HG02642 (cell line): ENCODE measurements at regions not wholly inside any gene's neighbourhood (a gene's known extent, or its start where the extent isn't known, plus 50 kb on each side); places are given as distances from the start of the nearest gene placed in this dataset.

Source experiments
- ATAC-seq: cut with Tn5 transposase; IDR thresholded peaks from one replicate; pipeline ENCODE4 v1.9.1; 2021; ENCODE audit warnings: mild to moderate bottlenecking; ENCODE audit not compliant: unreplicated experiment, poor library complexity

GRCh38 chrX:39922926-39923325 lies 174.8 kb downstream of the BCOR start:
- ATAC-seq = no peak

GRCh38 chrX:39927380-39927779 lies 170.4 kb downstream of the BCOR start:
- no peak for ATAC-seq

DNA sequence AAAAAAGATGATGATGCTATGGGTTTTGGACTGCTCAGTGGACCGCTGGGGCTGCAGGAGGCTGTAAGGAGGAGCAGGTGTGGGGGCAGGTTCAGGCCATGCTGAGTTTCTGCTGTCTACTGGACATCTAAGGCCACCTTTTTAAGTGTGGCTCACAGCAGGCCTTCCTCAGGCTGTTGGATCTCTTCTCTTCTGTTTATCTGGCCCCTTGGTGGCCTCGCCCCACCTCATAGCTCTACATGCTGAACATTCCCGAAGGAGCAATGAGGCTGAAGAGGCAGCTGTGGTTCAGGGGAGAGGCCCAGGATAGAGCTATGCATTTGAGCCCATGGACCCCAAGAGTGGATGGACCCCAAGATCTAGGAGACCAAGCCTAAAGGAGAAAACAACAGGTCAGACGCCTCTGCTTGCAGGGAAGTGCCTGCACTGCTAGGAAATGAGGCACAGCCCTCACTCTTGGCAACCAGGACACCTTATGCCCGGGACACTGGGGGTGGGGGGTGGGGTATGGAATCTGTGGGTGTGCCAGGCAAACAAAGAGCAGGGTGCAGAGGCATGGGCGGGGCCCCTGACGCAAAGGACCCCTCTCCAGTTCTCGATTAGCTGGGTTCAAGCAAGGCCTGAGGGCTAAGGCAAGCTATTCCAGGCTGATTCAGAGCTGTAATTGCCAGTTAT lies 168.9 kb downstream of the BCOR start:
- no peak for ATAC-seq

GRCh38 chrX:39929379-39930025 lies 168.3 kb downstream of the BCOR start:
- no peak for ATAC-seq

DNA sequence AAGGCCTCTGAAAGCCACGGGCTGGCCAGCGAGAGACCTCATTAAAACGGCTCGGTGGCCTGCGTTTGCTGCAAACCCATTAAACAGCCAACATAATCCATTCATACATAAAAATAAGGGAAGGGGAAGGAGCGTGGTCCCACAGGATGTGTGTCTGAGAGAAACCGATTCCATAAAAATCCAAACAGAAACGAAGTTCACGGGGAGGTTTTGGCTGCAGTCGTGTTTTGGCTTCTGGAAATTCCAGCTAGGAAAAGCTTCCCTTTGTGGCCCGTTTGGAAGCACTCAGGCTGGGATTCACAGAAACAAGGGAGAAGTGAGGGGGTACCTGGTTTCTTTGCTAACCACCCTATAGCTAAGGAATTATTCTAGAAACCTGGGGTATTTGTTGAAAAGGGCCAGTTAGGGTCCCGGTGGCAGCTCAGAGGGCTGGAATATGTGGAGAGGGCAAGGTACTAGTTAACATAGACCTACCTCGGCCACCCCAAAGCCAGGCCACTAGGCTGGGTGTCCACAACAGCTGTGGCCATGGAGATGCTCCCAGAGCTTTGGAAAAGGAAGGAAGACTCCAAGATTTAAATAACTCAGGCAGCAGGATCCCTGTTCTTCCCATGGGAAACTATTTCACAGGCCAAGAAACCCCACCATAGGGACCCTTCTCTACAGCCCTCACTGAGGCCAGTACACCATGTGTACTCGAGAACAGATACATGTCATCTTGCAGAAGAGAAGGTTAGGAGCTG lies 166.8 kb downstream of the BCOR start:
- no peak for ATAC-seq

DNA sequence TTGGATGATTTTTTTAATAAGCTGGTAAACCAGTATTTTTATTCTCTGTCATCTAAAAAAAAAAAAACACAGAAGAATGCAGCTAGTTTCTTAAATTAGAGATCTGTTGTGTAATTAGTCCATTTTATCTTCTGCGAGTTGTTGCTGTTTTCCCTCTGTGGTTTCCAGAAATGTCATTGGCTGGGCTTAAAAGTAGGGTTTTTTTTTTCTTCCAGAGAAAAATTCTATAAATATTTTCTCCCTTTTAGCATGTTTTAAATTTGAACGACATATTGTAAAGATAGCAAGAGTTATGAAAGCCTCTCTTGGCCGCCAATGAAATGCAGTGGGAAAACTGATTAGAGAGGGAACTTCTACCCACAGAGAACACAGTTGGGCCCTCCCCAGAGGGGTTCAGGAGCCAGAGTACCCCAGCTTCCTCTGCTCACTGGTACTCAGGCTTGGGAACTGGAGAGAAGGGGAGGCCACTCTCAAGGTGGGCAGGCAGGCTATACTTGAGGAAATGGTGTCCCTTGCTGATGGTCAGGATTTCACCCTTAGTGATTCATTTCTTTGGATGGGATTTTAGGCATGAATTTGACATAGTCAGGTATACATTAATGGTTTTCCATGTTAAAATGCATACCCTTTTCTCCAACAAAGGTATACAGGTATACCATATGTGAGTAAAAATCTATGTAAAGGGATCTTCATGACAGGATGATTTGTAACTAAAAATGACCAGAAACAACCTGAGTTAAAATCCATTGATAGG lies 166.1 kb downstream of the BCOR start:
- ATAC-seq = no peak

- ATAC-seq = no peak
Measured at GRCh38 chrX:39935411-39936064, 162.2 kb downstream of the BCOR start.

DNA sequence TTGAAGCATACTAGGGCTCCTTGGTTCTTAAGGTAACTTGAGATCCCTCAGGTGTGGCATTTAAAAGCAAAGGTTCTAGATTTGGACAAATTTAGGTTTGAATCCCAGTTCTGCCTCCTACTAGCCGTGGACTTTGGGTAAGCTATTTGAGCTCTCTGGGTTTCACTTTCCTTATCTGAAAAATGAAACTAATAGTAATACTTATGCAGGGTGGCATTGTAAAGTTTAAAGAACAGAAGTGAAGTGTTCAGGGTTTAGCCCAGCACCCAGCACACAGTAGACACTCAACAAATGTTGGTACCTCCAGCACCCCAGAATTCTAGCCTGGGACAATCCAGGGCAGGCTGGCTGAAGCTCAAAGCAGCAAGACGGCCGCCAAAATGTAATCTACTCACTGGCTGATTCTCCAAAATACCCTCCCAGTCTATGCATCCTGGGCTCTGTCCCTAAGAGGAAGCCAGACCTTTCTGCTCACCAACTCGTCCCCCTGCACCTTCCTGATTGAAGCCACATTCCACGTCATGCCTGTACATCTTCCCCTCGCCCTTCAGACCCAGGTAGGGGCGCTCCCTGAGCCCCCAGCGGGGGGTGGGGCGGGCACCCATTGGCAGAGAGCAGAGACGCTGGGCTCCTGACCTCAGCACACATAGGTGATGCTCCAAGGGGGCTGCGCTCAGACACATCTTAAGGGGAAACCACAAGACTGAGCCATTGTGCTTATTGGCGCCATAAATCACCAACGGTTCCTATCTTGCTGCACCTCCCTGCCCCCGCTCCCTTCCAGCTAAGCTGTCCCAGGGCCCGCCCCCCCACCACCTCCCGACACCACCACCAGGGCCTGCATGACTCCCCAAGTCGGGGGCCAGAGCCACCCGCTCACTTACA lies 160.6 kb downstream of the BCOR start:
- ATAC-seq = peak; percentile 75

DNA sequence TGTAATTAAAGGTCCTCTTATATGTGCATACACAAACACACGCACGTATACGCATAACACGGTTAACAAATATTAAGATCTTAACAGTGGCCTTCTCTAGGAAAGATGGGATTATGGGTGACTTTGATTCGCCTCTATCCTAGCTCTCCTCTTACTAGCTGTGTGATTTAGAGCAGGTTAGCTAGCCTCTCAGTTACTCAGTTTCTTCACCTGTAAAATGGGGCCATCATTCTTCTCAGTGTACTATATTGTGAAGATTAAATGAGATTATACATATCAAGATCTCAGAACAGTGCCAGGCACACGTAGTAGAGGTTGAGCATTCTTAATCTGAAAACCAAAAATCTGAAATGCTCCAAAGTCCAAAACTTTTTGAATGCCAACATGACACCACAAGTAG lies 159.3 kb downstream of the BCOR start:
- ATAC-seq = no peak

GRCh38 chrX:39939678-39940077 lies 158.1 kb downstream of the BCOR start:
- ATAC-seq = no peak

- ATAC-seq = no peak
Measured at GRCh38 chrX:39941332-39941920, 156.3 kb downstream of the BCOR start.

DNA sequence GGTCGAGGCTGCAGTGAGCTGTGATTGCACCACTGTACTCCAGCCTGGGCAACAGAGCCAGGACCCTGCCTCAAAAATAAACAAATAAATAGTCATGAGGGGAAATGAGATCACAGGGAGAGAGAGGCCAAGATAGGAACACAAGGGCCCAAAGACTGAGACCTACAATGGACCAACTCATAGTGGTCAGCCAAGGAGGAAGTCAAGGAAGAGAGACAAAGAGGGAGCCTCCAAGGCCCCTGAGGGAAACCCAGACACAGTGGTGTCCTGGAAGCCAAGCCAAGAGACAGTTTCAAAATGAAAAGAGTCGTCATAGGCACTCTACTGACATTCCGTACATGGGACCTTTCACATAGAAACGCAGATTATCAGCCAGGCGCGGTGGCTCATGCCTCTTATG lies 153.3 kb downstream of the BCOR start:
- ATAC-seq = no peak

DNA sequence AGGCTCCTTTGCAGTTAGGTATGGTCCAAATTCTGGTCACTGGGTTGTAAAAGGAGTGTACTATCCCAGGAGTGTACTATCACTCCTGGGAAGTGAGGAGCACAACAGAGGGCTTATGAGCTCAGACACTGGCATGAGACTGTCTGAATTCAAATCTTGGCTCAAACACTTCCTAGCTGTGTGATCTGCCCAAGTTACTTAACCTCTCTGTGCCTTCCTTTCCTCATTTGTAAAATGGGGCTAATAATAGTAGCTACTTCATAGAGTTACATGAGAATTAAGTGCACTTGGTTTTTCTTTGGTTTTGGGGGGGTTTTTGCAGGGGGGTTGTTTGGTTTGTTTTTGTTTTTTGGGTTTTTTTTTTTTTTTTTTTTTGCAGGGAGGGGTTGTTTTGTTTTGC lies 152.0 kb downstream of the BCOR start:
- no peak for ATAC-seq

- no peak for ATAC-seq
Measured at GRCh38 chrX:39946822-39947221, 150.9 kb downstream of the BCOR start.

- no peak for ATAC-seq
Measured at GRCh38 chrX:39948582-39948981, 149.2 kb downstream of the BCOR start.

DNA sequence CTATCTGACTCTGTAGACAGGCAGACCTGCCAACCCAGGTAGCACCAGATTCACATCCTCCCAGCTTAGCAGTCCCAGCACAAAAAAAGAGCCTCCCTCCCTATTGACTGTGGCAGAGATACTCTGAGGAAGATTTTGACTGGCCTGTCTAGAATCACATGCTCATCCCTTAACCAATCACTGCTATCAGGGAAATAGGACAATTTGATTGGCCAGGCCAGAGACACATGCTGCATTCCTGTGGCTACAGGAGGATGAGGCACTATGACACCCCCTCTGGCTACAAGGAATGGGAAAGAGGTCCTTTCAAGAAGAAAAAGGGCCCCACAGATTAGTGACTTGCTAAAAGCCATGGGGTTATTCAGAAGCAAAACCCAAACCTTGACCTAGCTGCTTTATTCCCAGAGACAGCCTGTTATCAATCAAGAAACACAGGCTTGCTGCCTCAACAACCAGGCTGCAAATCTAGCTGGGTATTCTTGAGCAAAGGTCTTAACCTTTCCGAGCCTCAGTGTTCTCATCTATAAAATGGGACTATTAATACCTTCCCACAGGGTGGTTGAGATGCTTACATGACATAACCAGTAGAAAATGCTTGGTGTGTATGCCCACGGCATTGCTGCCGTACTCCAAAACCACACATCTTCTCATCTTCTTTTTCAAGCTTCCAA lies 147.6 kb downstream of the BCOR start:
- no peak for ATAC-seq

GRCh38 chrX:39952989-39953388 lies 144.8 kb downstream of the BCOR start:
- ATAC-seq = no peak

- no peak for ATAC-seq
Measured at GRCh38 chrX:39953879-39954278, 143.9 kb downstream of the BCOR start.

DNA sequence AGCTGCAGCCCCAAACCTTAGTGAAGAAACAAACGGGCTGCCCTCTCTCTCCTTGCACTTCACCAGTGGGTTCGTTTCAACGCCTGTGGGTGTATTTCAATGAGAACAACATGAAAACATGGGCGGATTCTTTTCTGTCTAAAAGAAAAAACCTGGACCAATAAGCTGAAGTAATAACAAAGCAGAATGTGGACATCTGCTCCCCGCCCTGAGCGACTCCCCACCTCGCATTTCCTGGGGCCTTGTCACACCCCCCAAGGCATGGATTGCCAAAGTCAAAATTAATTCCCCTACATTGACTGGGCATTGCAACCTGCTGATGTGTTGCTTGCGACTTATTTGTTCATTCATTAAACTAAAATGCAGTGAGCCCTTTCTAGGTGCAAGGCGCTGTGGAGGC lies 142.9 kb downstream of the BCOR start:
- ATAC-seq = no peak
